ENCODE measurements at regions not wholly inside any gene's neighbourhood (a gene's known extent, or its start where the extent isn't known, plus 50 kb on each side); places are given as distances from the start of the nearest gene placed in this dataset.

DNA sequence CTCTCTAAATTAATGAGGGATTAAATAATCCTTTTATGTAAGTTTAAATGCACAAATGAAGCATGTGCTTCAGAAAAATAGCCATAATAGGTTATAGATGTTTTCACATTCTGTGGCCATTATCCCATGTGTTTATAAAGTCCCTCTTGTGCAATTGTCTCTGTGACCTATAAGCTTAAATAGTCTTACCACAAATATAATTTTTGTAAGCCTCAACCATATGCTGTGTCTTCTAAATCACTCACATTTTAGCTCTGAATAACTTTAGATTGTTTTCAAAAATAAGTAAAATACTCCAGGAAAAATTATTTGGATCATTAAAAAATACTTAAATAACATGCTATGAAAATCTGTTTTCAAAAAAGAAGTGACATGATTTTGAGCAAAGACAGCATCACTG lies 1894.7 kb downstream of the MAT2B start:
- TF ChIP-seq, protein P1, sequence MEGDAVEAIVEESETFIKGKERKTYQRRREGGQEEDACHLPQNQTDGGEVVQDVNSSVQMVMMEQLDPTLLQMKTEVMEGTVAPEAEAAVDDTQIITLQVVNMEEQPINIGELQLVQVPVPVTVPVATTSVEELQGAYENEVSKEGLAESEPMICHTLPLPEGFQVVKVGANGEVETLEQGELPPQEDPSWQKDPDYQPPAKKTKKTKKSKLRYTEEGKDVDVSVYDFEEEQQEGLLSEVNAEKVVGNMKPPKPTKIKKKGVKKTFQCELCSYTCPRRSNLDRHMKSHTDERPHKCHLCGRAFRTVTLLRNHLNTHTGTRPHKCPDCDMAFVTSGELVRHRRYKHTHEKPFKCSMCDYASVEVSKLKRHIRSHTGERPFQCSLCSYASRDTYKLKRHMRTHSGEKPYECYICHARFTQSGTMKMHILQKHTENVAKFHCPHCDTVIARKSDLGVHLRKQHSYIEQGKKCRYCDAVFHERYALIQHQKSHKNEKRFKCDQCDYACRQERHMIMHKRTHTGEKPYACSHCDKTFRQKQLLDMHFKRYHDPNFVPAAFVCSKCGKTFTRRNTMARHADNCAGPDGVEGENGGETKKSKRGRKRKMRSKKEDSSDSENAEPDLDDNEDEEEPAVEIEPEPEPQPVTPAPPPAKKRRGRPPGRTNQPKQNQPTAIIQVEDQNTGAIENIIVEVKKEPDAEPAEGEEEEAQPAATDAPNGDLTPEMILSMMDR (IDR thresholded peaks at IDR 0.05; ENCODE audit: poor library complexity, severe bottlenecking): no peak
- TF ChIP-seq, protein P2, sequence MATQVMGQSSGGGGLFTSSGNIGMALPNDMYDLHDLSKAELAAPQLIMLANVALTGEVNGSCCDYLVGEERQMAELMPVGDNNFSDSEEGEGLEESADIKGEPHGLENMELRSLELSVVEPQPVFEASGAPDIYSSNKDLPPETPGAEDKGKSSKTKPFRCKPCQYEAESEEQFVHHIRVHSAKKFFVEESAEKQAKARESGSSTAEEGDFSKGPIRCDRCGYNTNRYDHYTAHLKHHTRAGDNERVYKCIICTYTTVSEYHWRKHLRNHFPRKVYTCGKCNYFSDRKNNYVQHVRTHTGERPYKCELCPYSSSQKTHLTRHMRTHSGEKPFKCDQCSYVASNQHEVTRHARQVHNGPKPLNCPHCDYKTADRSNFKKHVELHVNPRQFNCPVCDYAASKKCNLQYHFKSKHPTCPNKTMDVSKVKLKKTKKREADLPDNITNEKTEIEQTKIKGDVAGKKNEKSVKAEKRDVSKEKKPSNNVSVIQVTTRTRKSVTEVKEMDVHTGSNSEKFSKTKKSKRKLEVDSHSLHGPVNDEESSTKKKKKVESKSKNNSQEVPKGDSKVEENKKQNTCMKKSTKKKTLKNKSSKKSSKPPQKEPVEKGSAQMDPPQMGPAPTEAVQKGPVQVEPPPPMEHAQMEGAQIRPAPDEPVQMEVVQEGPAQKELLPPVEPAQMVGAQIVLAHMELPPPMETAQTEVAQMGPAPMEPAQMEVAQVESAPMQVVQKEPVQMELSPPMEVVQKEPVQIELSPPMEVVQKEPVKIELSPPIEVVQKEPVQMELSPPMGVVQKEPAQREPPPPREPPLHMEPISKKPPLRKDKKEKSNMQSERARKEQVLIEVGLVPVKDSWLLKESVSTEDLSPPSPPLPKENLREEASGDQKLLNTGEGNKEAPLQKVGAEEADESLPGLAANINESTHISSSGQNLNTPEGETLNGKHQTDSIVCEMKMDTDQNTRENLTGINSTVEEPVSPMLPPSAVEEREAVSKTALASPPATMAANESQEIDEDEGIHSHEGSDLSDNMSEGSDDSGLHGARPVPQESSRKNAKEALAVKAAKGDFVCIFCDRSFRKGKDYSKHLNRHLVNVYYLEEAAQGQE (IDR thresholded peaks at IDR 0.05; ENCODE audit: borderline replicate concordance): no peak
- TF ChIP-seq EZH2 (IDR thresholded peaks at IDR 0.05; ENCODE audit: borderline replicate concordance, insufficient read depth, low read length, poor library complexity, severe bottlenecking): no peak
- no peak for TF ChIP-seq EP300 (conservative IDR thresholded peaks at IDR 0.05; ENCODE audit: poor library complexity, severe bottlenecking)
- no peak for TF ChIP-seq POLR2AphosphoS5 (IDR thresholded peaks at IDR 0.05)
